B cell (primary cell): ENCODE measurements at regions not wholly inside any gene's neighbourhood (a gene's known extent, or its start where the extent isn't known, plus 50 kb on each side); places are given as distances from the start of the nearest gene placed in this dataset.

Experiments used
- ATAC-seq: fragments of 200-7000 bp; cut with Tn5 transposase; one replicate; pipeline ENCODE4 v1.10.0; 2021; ENCODE audit warnings: low read depth, mild to moderate bottlenecking, moderate number of reproducible peaks, moderate library complexity
- CTCF ChIA-PET: fragments of 350-600 bp; sonication (Branson Sonifier 250); formaldehyde crosslinking; loops from one replicate; lab custom pipeline; 2021; ENCODE audit warnings: antibody characterized with exemption, inconsistent platforms; lab: Charles Lee
- POLR2A ChIA-PET: fragments of 350-600 bp; sonication (Branson Sonifier 250); formaldehyde crosslinking; loops from one replicate; lab custom pipeline; 2021; ENCODE audit warnings: antibody characterized with exemption; lab: Charles Lee
- DNase-seq: peaks from one replicate; pipeline ENCODE4 v3.0.0; 2013
- H2AFZ ChIP-seq: 2 replicates; pipeline ENCODE4 v1.6.1; 2012; ENCODE audit warnings: mild to moderate bottlenecking, low read depth, low read length; ENCODE audit not compliant: insufficient read depth, poor library complexity, severe bottlenecking
- H3K27ac ChIP-seq, 2 donors: 1 replicate in 1 of 2; 2 replicates in 1 of 2; pipeline ENCODE4 v1.5.1; 2012 to 2013; ENCODE audit warnings: low read length in 2 of 2, mild to moderate bottlenecking in 2 of 2, moderate library complexity in 1 of 2
- H3K27me3 ChIP-seq, 4 experiments: fragments of 200-600 bp in 1 of 4; sonication (generic) in 1 of 4; replicated peaks in 1 of 4; 1 replicate in 2 of 4; 2 replicates in 2 of 4; pipeline versions ENCODE4 v1.6.1 to v1.7.0; 2013 to 2016; ENCODE audit warnings: low read length in 3 of 4, mild to moderate bottlenecking in 2 of 4, mixed read lengths in 1 of 4, moderate library complexity in 1 of 4; ENCODE audit not compliant: insufficient read depth in 4 of 4, control insufficient read depth in 3 of 4; ENCODE audit errors: control extremely low read depth in 1 of 4
- H3K36me3 ChIP-seq, 2 experiments: replicated peaks in 1 of 2; 1 replicate in 1 of 2; 2 replicates in 1 of 2; pipeline versions ENCODE4 v1.6.1 to v1.7.1; 2013; ENCODE audit warnings: low read length in 1 of 2; ENCODE audit not compliant: insufficient read depth in 2 of 2, control insufficient read depth in 1 of 2; ENCODE audit errors: control extremely low read depth in 1 of 2, extremely low read depth in 1 of 2
- H3K4me1 ChIP-seq, 2 donors: fragments of 200-600 bp in 1 of 2; sonication (generic) in 1 of 2; 1 replicate in 1 of 2; 2 replicates in 1 of 2; pipeline versions ENCODE4 v1.5.1 to v1.6.1; 2013 to 2017; ENCODE audit warnings: low read length in 2 of 2; ENCODE audit not compliant: control insufficient read depth in 2 of 2, insufficient read depth in 2 of 2
- H3K4me2 ChIP-seq: replicated peaks from 2 replicates; pipeline ENCODE3; 2012; ENCODE audit warnings: mild to moderate bottlenecking, low read depth, low read length; ENCODE audit not compliant: poor library complexity, severe bottlenecking
- H3K4me3 ChIP-seq, 5 experiments: fragments of 200-600 bp in 1 of 5; sonication (generic) in 1 of 5; 1 replicate in 3 of 5; 2 replicates in 2 of 5; pipeline versions ENCODE4 v1.5.1 to v1.7.0; 2011 to 2016; ENCODE audit warnings: low read length in 4 of 5, mild to moderate bottlenecking in 4 of 5, low read depth in 2 of 5, control low read depth in 1 of 5, moderate library complexity in 1 of 5; ENCODE audit not compliant: insufficient read depth in 1 of 5; ENCODE audit errors: control extremely low read depth in 1 of 5, extremely low read depth in 1 of 5
- H3K79me2 ChIP-seq: fragments of 200-600 bp; sonication (generic); one replicate; pipeline ENCODE4 v1.6.0; 2016; ENCODE audit warnings: low read length; ENCODE audit not compliant: control insufficient read depth, insufficient read depth
- H3K9ac ChIP-seq: fragments of 200-600 bp; sonication (generic); 2 replicates; pipeline ENCODE4 v1.6.1; 2017; ENCODE audit warnings: mild to moderate bottlenecking, low read length, moderate library complexity
- H3K9me3 ChIP-seq, 3 donors: one replicate each; pipeline versions ENCODE4 v1.6.1 to v1.7.1; 2013; ENCODE audit warnings: low read length in 2 of 3; ENCODE audit not compliant: control insufficient read depth in 2 of 3, insufficient read depth in 1 of 3; ENCODE audit errors: control extremely low read depth in 1 of 3
- H4K20me1 ChIP-seq: 2 replicates; pipeline ENCODE4 v1.6.0; 2012; ENCODE audit warnings: mild to moderate bottlenecking, low read length; ENCODE audit not compliant: insufficient read depth, control insufficient read depth, poor library complexity, severe bottlenecking
- H3K27ac Mint-ChIP-seq: one replicate; pipeline ENCODE4 v1.8.0; 2021; ENCODE audit warnings: mixed read lengths
- H3K27me3 Mint-ChIP-seq: one replicate; pipeline ENCODE4 v1.8.0; 2021; ENCODE audit warnings: mixed read lengths
- H3K4me1 Mint-ChIP-seq: one replicate; pipeline ENCODE4 v1.8.0; 2021; ENCODE audit warnings: mixed read lengths
- H3K4me3 Mint-ChIP-seq: one replicate; pipeline ENCODE4 v1.8.0; 2021; ENCODE audit warnings: mixed read lengths
- H3K9me3 Mint-ChIP-seq: one replicate; pipeline ENCODE4 v1.8.0; 2022; ENCODE audit warnings: mixed read lengths; ENCODE audit not compliant: insufficient read depth
- CTCF ChIP-seq: fragments of 200-600 bp; IDR thresholded peaks from one replicate; pipeline ENCODE4 v1.8.0; 2022; ENCODE audit warnings: antibody characterized with exemption, mild to moderate bottlenecking
- EZH2 ChIP-seq: IDR thresholded peaks from 2 replicates; pipeline ENCODE4 v1.6.1; 2012; ENCODE audit warnings: borderline replicate concordance, low read depth, mild to moderate bottlenecking, moderate library complexity, low read length; ENCODE audit not compliant: insufficient read depth, poor library complexity, severe bottlenecking
- WGBS: methylation state at CpG from one replicate; pipeline ENCODE4 v1.1.5; 2013; ENCODE audit warnings: missing lambda C conversion rate; ENCODE audit not compliant: insufficient coverage; 5-methylcytosine and 5-hydroxymethylcytosine counted together
- intact Hi-C: fragments of 100-400 bp; cut with micrococcal nuclease; formaldehyde crosslinking; loops from one replicate; pipeline ENCODE4 v1.10.0; 2022

DNA sequence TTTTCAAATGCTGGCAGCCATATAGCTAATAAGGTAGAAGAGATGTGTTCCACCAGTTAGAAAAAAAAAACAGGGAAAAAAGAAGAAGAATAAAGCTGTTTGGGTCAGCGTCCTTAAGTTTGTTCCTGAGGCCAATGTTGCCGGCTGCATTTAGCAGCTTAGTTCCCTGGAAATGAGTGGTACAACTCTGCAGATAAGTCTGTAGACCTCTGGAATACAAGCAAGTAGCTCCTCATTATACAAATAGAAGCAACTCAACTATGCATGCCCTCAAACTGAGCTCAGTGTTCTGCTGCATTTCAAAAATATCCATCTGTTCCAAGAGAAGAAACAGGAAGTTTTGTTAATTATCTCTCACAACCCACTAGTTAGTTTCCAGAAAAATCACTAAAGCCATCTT, 181.2 kb upstream of the PKN2 start:
- POLR2A ChIA-PET = no interaction called here
- Histone ChIP-seq H3K27ac (no peak overlapping the region), H3K79me2 (no peaks in the 10 kb centered on the region), H3K9me3 (no peaks in the 10 kb centered on the region), H3K4me1 (no peaks in the 10 kb centered on the region), H4K20me1 (no peaks in the 10 kb centered on the region), H3K9ac (no peak overlapping the region), H3K4me3 (no peak overlapping the region), H3K36me3 (no peaks in the 10 kb centered on the region), H2AFZ (no peak overlapping the region), H3K4me2 (no peak overlapping the region), H3K27me3 (no peaks in the 10 kb centered on the region)
- no peak for ATAC-seq
- WGBS = 100% methylated on average over 1 of the region's 2 CpGs
- Mint-ChIP-seq H3K9me3 (no peaks in the 10 kb centered on the region), H3K27me3 (peaks cover 8% of the 10 kb centered on the region), H3K4me1 (no peaks in the 10 kb centered on the region), H3K4me3 (no peak overlapping the region), H3K27ac (no peak overlapping the region)
- intact Hi-C loops = no loop called here
- CTCF ChIA-PET = no interaction called here
- no peak for DNase-seq
- no peak for TF ChIP-seq CTCF
- TF ChIP-seq EZH2 = no peak

DNA sequence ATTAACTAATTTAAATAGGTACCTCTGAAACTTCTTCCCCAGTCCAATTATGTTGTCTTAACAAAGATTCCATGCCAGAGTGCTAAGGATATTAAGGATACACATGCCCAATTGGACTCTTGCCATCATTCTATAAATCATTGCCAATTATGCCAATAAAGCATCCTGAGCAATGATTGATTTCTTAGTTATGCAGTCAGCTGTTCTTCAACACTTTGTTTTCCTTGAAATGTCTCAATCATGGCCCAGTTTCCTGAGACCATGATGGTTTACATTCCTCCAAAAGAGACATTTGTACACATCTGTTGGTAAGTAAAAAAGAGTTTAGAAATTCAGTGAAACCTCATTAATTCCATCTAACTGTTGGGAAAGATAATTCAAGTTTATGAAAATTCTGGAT, 180.4 kb upstream of the PKN2 start:
- ChIA-PET POLR2A (no interaction called here), CTCF (no interaction called here)
- Histone ChIP-seq H3K27me3 (no peaks in the 10 kb centered on the region), H3K27ac (no peak overlapping the region), H3K9ac (no peak overlapping the region), H2AFZ (no peak overlapping the region), H3K9me3 (no peaks in the 10 kb centered on the region), H3K4me3 (no peak overlapping the region), H3K4me1 (no peaks in the 10 kb centered on the region), H3K4me2 (no peak overlapping the region), H3K79me2 (no peaks in the 10 kb centered on the region), H3K36me3 (no peaks in the 10 kb centered on the region), H4K20me1 (no peaks in the 10 kb centered on the region)
- ATAC-seq (no peak), DNase-seq (no peak)
- H3K9me3 Mint-ChIP-seq = no peaks in the 10 kb centered on the region
- intact Hi-C loops = no loop called here
- no peaks in the 10 kb centered on the region for H3K4me1 Mint-ChIP-seq
- H3K4me3 Mint-ChIP-seq = no peak overlapping the region
- H3K27me3 Mint-ChIP-seq = peaks cover 8% of the 10 kb centered on the region
- H3K27ac Mint-ChIP-seq = no peak overlapping the region
- TF ChIP-seq CTCF (no peak), EZH2 (no peak)
